ENCODE measurements at regions not wholly inside any gene's neighbourhood (a gene's known extent, or its start where the extent isn't known, plus 50 kb on each side); places are given as distances from the start of the nearest gene placed in this dataset.

GRCh38 chr5:93201061-93201460 is 380.0 kb downstream of the NR2F1-AS1 start:
- H3K4me3 ChIP-seq (ENCODE audit: low read length in 2 of 2), result no peak overlapping the region
- H3K36me3 ChIP-seq (ENCODE audit: control insufficient read depth in 2 of 2, insufficient read depth in 2 of 2, low read length in 1 of 2), result no peaks in the 10 kb centered on the region
- 94% methylated on average over 5 of the region's 5 CpGs for WGBS
- no peak overlapping the region for H3K27ac ChIP-seq (ENCODE audit: low read depth in 1 of 2, low read length in 1 of 2)
- H3K9me3 ChIP-seq (ENCODE audit: control insufficient read depth in 2 of 2, insufficient read depth in 1 of 2, low read length in 1 of 2), result no peaks in the 10 kb centered on the region
- no peaks in the 10 kb centered on the region for H3K27me3 ChIP-seq (ENCODE audit: control insufficient read depth in 2 of 2, insufficient read depth in 1 of 2, low read length in 1 of 2)
- no peaks in the 10 kb centered on the region for H3K4me1 ChIP-seq (ENCODE audit: control insufficient read depth in 2 of 2, insufficient read depth in 2 of 2, low read length in 2 of 2)
- DNase-seq (ENCODE audit: low read depth in 6 of 9, low spot score in 9 of 9), result no peak

GRCh38 chr5:93196986-93197385 is 384.0 kb downstream of the NR2F1-AS1 start:
- Histone ChIP-seq H3K9me3 (ENCODE audit: control insufficient read depth in 2 of 2, insufficient read depth in 1 of 2, low read length in 1 of 2) (no peaks in the 10 kb centered on the region), H3K4me1 (ENCODE audit: control insufficient read depth in 2 of 2, insufficient read depth in 2 of 2, low read length in 2 of 2) (no peaks in the 10 kb centered on the region), H3K36me3 (ENCODE audit: control insufficient read depth in 2 of 2, insufficient read depth in 2 of 2, low read length in 1 of 2) (no peaks in the 10 kb centered on the region), H3K27me3 (ENCODE audit: control insufficient read depth in 2 of 2, insufficient read depth in 1 of 2, low read length in 1 of 2) (no peaks in the 10 kb centered on the region), H3K4me3 (ENCODE audit: low read length in 2 of 2) (no peak overlapping the region), H3K27ac (ENCODE audit: low read depth in 1 of 2, low read length in 1 of 2) (no peak overlapping the region)
- DNase-seq (ENCODE audit: low read depth in 6 of 9, low spot score in 9 of 9), result no peak
- 93% methylated on average over 1 of the region's 1 CpG for WGBS

- no peaks in the 10 kb centered on the region for H3K27me3 ChIP-seq (ENCODE audit: control insufficient read depth in 2 of 2, insufficient read depth in 1 of 2, low read length in 1 of 2)
- H3K36me3 ChIP-seq (ENCODE audit: control insufficient read depth in 2 of 2, insufficient read depth in 2 of 2, low read length in 1 of 2), result no peaks in the 10 kb centered on the region
- no peak for DNase-seq (ENCODE audit: low read depth in 6 of 9, low spot score in 9 of 9)
- H3K4me3 ChIP-seq (ENCODE audit: low read length in 2 of 2), result no peak overlapping the region
- no peaks in the 10 kb centered on the region for H3K9me3 ChIP-seq (ENCODE audit: control insufficient read depth in 2 of 2, insufficient read depth in 1 of 2, low read length in 1 of 2)
- H3K4me1 ChIP-seq (ENCODE audit: control insufficient read depth in 2 of 2, insufficient read depth in 2 of 2, low read length in 2 of 2), result no peaks in the 10 kb centered on the region
- 89% methylated on average over 7 of the region's 7 CpGs for WGBS
- H3K27ac ChIP-seq (ENCODE audit: low read depth in 1 of 2, low read length in 1 of 2), result no peak overlapping the region
These were observed 387.3 kb downstream of the NR2F1-AS1 start for GRCh38 chr5:93193431-93194347.

- Histone ChIP-seq H3K36me3 (ENCODE audit: control insufficient read depth in 2 of 2, insufficient read depth in 2 of 2, low read length in 1 of 2) (no peaks in the 10 kb centered on the region), H3K9me3 (ENCODE audit: control insufficient read depth in 2 of 2, insufficient read depth in 1 of 2, low read length in 1 of 2) (no peaks in the 10 kb centered on the region), H3K4me1 (ENCODE audit: control insufficient read depth in 2 of 2, insufficient read depth in 2 of 2, low read length in 2 of 2) (no peaks in the 10 kb centered on the region), H3K4me3 (ENCODE audit: low read length in 2 of 2) (no peak overlapping the region), H3K27ac (ENCODE audit: low read depth in 1 of 2, low read length in 1 of 2) (no peak overlapping the region), H3K27me3 (ENCODE audit: control insufficient read depth in 2 of 2, insufficient read depth in 1 of 2, low read length in 1 of 2) (no peaks in the 10 kb centered on the region)
- 73% methylated on average over 2 of the region's 2 CpGs for WGBS
- no peak for DNase-seq (ENCODE audit: low read depth in 6 of 9, low spot score in 9 of 9)
These were observed 388.3 kb downstream of the NR2F1-AS1 start for GRCh38 chr5:93192683-93193082.

- Histone ChIP-seq H3K27ac (ENCODE audit: low read depth in 1 of 2, low read length in 1 of 2) (no peak overlapping the region), H3K27me3 (ENCODE audit: control insufficient read depth in 2 of 2, insufficient read depth in 1 of 2, low read length in 1 of 2) (no peaks in the 10 kb centered on the region), H3K9me3 (ENCODE audit: control insufficient read depth in 2 of 2, insufficient read depth in 1 of 2, low read length in 1 of 2) (no peaks in the 10 kb centered on the region), H3K4me3 (ENCODE audit: low read length in 2 of 2) (no peak overlapping the region), H3K4me1 (ENCODE audit: control insufficient read depth in 2 of 2, insufficient read depth in 2 of 2, low read length in 2 of 2) (no peaks in the 10 kb centered on the region), H3K36me3 (ENCODE audit: control insufficient read depth in 2 of 2, insufficient read depth in 2 of 2, low read length in 1 of 2) (no peaks in the 10 kb centered on the region)
- 54% methylated on average over 2 of the region's 2 CpGs for WGBS
- no peak for DNase-seq (ENCODE audit: low read depth in 6 of 9, low spot score in 9 of 9)
These were observed 388.9 kb downstream of the NR2F1-AS1 start for GRCh38 chr5:93192087-93192486.

- WGBS, result 92% methylated on average over 11 of the region's 11 CpGs
- DNase-seq (ENCODE audit: low read depth in 6 of 9, low spot score in 9 of 9), result no peak
- H3K4me3 ChIP-seq (ENCODE audit: low read length in 2 of 2), result no peak overlapping the region
These were observed 389.8 kb downstream of the NR2F1-AS1 start for GRCh38 chr5:93191035-93191817.

GRCh38 chr5:93189707-93190120 is 391.3 kb downstream of the NR2F1-AS1 start:
- no peak overlapping the region for H3K4me3 ChIP-seq (ENCODE audit: low read length in 2 of 2)
- DNase-seq (ENCODE audit: low read depth in 6 of 9, low spot score in 9 of 9), result no peak
- peaks cover 0 to 2% of the 10 kb centered on the region in 2 donors for H3K9me3 ChIP-seq (ENCODE audit: control insufficient read depth in 2 of 2, insufficient read depth in 1 of 2, low read length in 1 of 2)
- H3K27ac ChIP-seq (ENCODE audit: low read depth in 1 of 2, low read length in 1 of 2), result no peak overlapping the region
- no peaks in the 10 kb centered on the region for H3K27me3 ChIP-seq (ENCODE audit: control insufficient read depth in 2 of 2, insufficient read depth in 1 of 2, low read length in 1 of 2)
- no peaks in the 10 kb centered on the region for H3K36me3 ChIP-seq (ENCODE audit: control insufficient read depth in 2 of 2, insufficient read depth in 2 of 2, low read length in 1 of 2)
- WGBS, result 48% methylated on average over 2 of the region's 2 CpGs
- no peaks in the 10 kb centered on the region for H3K4me1 ChIP-seq (ENCODE audit: control insufficient read depth in 2 of 2, insufficient read depth in 2 of 2, low read length in 2 of 2)

More at GRCh38 chr5:93191035-93191817, 389.8 kb downstream of the NR2F1-AS1 start:
- H3K4me1 ChIP-seq (ENCODE audit: control insufficient read depth in 2 of 2, insufficient read depth in 2 of 2, low read length in 2 of 2), result no peaks in the 10 kb centered on the region
- H3K27ac ChIP-seq (ENCODE audit: low read depth in 1 of 2, low read length in 1 of 2), result no peak overlapping the region
- H3K36me3 ChIP-seq (ENCODE audit: control insufficient read depth in 2 of 2, insufficient read depth in 2 of 2, low read length in 1 of 2), result no peaks in the 10 kb centered on the region
- no peaks in the 10 kb centered on the region for H3K27me3 ChIP-seq (ENCODE audit: control insufficient read depth in 2 of 2, insufficient read depth in 1 of 2, low read length in 1 of 2)
- H3K9me3 ChIP-seq (ENCODE audit: control insufficient read depth in 2 of 2, insufficient read depth in 1 of 2, low read length in 1 of 2), result no peaks in the 10 kb centered on the region

- 72% methylated on average over 3 of the region's 3 CpGs for WGBS
- DNase-seq (ENCODE audit: low read depth in 6 of 9, low spot score in 9 of 9), result no peak
- no peaks in the 10 kb centered on the region for H3K4me1 ChIP-seq (ENCODE audit: control insufficient read depth in 2 of 2, insufficient read depth in 2 of 2, low read length in 2 of 2)
- no peak overlapping the region for H3K27ac ChIP-seq (ENCODE audit: low read depth in 1 of 2, low read length in 1 of 2)
- no peak overlapping the region for H3K4me3 ChIP-seq (ENCODE audit: low read length in 2 of 2)
- H3K36me3 ChIP-seq (ENCODE audit: control insufficient read depth in 2 of 2, insufficient read depth in 2 of 2, low read length in 1 of 2), result no peaks in the 10 kb centered on the region
- H3K27me3 ChIP-seq (ENCODE audit: control insufficient read depth in 2 of 2, insufficient read depth in 1 of 2, low read length in 1 of 2), result no peaks in the 10 kb centered on the region
- peaks cover 0 to 2% of the 10 kb centered on the region in 2 donors for H3K9me3 ChIP-seq (ENCODE audit: control insufficient read depth in 2 of 2, insufficient read depth in 1 of 2, low read length in 1 of 2)
These were observed 392.0 kb downstream of the NR2F1-AS1 start for GRCh38 chr5:93188876-93189485.
